Ovary (tissue), 7 donors: ENCODE measurements at regions not wholly inside any gene's neighbourhood (a gene's known extent, or its start where the extent isn't known, plus 50 kb on each side); places are given as distances from the start of the nearest gene placed in this dataset.

ENCODE experiments used
- DNase-seq, 5 donors: peaks; one replicate each; pipeline ENCODE4 v3.0.0-alpha.2; 2019 to 2020
- H3K27ac ChIP-seq, 2 donors: fragments of 200-600 bp; one replicate each; pipeline versions ENCODE4 v1.5.1 to v1.8.0; 2019 to 2022
- H3K27me3 ChIP-seq: fragments of 200-600 bp; one replicate; pipeline ENCODE4 v1.8.0; 2022
- H3K36me3 ChIP-seq: fragments of 200-600 bp; sonication (generic); one replicate; pipeline ENCODE4 v1.5.1; 2019
- H3K4me1 ChIP-seq: one replicate; pipeline ENCODE4 v1.8.1; 2013; ENCODE audit warnings: mild to moderate bottlenecking, moderate library complexity; ENCODE audit not compliant: insufficient read depth
- H3K4me3 ChIP-seq: fragments of 200-600 bp; sonication (generic); one replicate; pipeline ENCODE4 v1.5.1; 2017
- H3K9me3 ChIP-seq, 2 donors: fragments of 200-600 bp in 1 of 2; sonication (generic) in 1 of 2; one replicate each; pipeline versions ENCODE4 v1.5.1 to v1.8.1; 2013 to 2019; ENCODE audit warnings: mild to moderate bottlenecking in 1 of 2, moderate library complexity in 1 of 2
- EP300 ChIP-seq: sonication (generic); formaldehyde crosslinking; IDR thresholded peaks from one replicate; pipeline ENCODE4 v1.6.1; 2017; ENCODE audit warnings: antibody characterized with exemption
- POLR2A ChIP-seq: fragments of 450-650 bp; IDR thresholded peaks from one replicate; pipeline ENCODE4 v1.6.1; 2017; ENCODE audit warnings: antibody characterized with exemption, mild to moderate bottlenecking, moderate library complexity
- WGBS, 3 donors: extraction: QIAGEN DNeasy Blood & Tissue Kit in 1 of 3; methylation state at CpG; one replicate each; pipeline versions ENCODE4 v1.1.5 to v1.1.7; 2013 to 2017; 5-methylcytosine and 5-hydroxymethylcytosine counted together
- intact Hi-C, 4 donors: fragments of 100-400 bp; cut with DNase I; formaldehyde crosslinking; loops; one replicate each; pipeline versions ENCODE4 v1.11.0 to v1.15.1; 2022 to 2023
- TF ChIP-seq, protein P1 (sequence below), 3 donors: fragments of 450-650 bp in 2 of 3; fragments of 200-600 bp in 1 of 3; IDR thresholded peaks; one replicate each; pipeline versions ENCODE4 v1.5.1 to v1.8.0; 2016 to 2022; ENCODE audit warnings: antibody characterized with exemption in 3 of 3, mild to moderate bottlenecking in 1 of 3
- donor health status: DM: no; HTN: no; CAD: no; lungs with moderate emphysema.
- donor health status: DM: no; HTN: no; CAD: no.
- donor health status: Bipolar disorder and iron deficiency.
- donor health status: DM: no; HTN: no; CAD: no.
- donor health status: DM: yes; HTN: yes; CAD: no.

DNA sequence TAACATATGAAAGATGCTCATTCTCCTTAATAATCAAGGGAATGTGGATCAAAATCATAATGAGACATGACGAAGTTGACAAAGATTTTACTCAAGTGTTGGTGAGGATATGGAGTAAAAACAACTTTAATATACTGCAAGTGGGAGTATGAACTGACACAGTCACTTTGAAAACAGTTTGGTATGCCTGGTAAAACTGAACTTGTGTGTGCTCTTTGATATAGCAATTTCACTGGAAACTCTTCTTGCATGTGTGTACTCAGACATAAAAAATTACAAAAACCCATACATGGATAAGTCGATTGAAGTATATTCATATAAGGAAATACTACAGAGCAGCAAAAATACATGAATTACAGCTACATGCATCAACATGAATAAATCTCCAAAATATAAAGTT lies 182.5 kb downstream of the NFKBIZ start:
- H3K27ac ChIP-seq = no peak overlapping the region
- no peak overlapping the region for H3K4me3 ChIP-seq
- no peaks in the 10 kb centered on the region for H3K9me3 ChIP-seq
- 88 to 89% (median 89%) methylated on average over 2 of the region's 2 CpGs for WGBS, 3 donors
- no peaks in the 10 kb centered on the region for H3K27me3 ChIP-seq
- DNase-seq = no peak
- no peaks in the 10 kb centered on the region for H3K4me1 ChIP-seq
- H3K36me3 ChIP-seq = no peaks in the 10 kb centered on the region
- TF ChIP-seq, protein P1, sequence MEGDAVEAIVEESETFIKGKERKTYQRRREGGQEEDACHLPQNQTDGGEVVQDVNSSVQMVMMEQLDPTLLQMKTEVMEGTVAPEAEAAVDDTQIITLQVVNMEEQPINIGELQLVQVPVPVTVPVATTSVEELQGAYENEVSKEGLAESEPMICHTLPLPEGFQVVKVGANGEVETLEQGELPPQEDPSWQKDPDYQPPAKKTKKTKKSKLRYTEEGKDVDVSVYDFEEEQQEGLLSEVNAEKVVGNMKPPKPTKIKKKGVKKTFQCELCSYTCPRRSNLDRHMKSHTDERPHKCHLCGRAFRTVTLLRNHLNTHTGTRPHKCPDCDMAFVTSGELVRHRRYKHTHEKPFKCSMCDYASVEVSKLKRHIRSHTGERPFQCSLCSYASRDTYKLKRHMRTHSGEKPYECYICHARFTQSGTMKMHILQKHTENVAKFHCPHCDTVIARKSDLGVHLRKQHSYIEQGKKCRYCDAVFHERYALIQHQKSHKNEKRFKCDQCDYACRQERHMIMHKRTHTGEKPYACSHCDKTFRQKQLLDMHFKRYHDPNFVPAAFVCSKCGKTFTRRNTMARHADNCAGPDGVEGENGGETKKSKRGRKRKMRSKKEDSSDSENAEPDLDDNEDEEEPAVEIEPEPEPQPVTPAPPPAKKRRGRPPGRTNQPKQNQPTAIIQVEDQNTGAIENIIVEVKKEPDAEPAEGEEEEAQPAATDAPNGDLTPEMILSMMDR (IDR thresholded peaks at IDR 0.05) = no peak
- TF ChIP-seq EP300 (no peak), POLR2A (no peak)
- intact Hi-C loops = no loop called here

DNA sequence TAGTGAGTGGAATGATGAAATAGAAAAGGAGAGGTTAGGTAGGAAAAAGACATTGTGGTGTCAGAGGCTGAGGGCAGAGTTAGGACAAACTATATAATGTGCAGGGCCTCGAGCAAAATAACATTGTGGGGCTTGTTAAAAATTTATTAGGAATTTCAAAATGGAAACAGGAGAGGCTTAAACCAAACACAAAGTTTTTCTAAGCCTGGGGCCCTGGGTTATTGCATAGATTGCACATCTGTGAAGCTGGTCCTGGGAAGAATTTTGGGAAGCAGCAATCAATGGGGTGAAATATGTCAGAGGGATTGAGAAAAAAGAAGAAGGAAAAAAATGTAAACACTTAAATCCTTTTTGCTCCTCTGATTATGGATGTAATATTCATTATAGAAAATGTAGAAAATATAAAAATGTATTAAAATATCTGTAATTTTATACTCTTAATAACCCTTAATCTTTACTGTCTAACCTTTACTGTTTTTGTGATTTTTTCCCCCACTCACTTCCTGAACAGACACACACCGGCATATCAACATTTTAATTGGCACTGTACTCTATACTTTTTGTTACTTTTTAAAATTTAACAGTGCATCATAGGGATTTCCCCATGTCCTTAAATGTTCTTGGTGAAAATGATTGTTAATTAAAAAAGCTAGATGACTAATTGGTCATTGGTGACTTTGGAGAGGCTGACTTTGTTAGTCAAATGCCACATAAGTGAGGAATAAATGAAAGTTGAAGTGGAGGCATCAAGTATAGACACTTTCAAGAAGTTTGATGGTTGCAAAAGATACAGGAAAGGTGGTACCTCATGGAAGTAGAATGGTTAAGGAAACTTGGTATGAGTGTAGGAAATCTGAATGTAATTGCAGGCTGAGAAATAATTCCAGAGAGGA lies 183.4 kb downstream of the NFKBIZ start:
- no peaks in the 10 kb centered on the region for H3K9me3 ChIP-seq
- no peaks in the 10 kb centered on the region for H3K4me1 ChIP-seq
- no peak for TF ChIP-seq EP300
- TF ChIP-seq, protein P1 (IDR thresholded peaks at IDR 0.05) = no peak
- TF ChIP-seq POLR2A = no peak
- intact Hi-C loops = no loop called here
- no peaks in the 10 kb centered on the region for H3K36me3 ChIP-seq
- DNase-seq = no peak
- no peak overlapping the region for H3K27ac ChIP-seq
- WGBS, 3 donors = 72 to 75% (median 75%) methylated on average over 2 of the region's 2 CpGs
- H3K27me3 ChIP-seq = no peaks in the 10 kb centered on the region
- H3K4me3 ChIP-seq = no peak overlapping the region

DNA sequence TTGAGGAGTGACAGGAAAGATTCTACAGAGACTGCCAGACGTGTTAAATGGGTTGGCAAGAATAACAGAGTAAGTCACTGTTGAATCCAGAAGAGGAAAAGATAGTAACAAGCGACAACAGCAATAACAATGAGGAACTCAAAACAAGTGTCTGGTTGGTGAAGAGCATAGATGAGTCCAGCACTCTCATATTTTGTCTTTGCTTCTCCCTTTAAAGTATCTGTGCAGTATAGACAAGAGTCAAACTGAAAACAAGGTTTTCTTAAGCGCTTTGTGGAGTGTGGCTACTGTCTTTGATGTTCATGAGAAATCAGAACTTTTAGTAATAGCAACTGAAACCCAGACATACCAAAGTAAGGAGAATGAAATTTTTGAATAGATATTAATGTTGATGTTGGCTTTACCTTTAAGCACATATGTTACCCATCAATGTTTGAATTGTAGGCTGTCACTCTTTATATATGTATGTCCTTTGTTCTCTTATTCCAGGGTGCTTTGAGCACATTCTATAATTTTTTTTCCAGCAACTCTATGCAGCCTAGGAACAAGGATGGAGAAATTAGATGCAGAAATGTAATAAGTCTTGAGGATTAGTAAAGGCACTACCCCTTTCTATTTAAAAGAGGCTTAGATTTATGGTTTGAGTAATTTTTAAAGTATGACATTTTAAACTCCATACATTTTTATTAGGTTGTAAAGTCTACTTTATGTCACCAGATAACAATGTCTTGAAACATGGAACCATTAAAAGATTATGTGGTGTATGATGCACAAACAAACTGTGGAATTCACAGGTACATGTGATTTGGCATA lies 185.5 kb downstream of the NFKBIZ start:
- Histone ChIP-seq H3K4me3 (no peak overlapping the region), H3K27me3 (no peaks in the 10 kb centered on the region), H3K4me1 (no peaks in the 10 kb centered on the region), H3K27ac (no peak overlapping the region), H3K9me3 (no peaks in the 10 kb centered on the region), H3K36me3 (no peaks in the 10 kb centered on the region)
- no peak for DNase-seq
- TF ChIP-seq, protein P1 (IDR thresholded peaks at IDR 0.05) = no peak
- TF ChIP-seq EP300 = no peak
- TF ChIP-seq POLR2A = no peak
- intact Hi-C loops = no loop called here
- 77 to 83% (median 78%) methylated on average over 3 of the region's 3 CpGs for WGBS, 3 donors

DNA sequence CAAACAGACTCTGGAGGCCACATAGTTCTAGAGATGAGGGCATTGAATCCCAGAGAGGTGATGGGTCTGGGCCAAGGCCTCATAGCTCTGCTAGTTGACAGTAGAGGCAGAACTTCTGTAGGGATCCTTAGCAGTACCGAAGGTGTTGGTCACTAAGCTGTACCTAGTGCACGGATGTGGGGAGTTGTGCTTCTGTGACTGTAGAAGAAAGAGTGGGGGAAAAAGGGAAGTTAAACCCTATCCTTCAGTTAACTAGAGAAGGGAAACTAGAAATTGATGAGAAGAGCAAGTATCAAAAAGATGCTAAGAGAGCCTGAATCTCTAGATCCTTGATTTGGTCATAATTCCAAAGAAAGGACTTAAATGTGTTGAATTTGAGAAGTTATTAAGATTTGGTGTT lies 186.7 kb downstream of the NFKBIZ start:
- Histone ChIP-seq H3K36me3 (no peaks in the 10 kb centered on the region), H3K4me1 (no peaks in the 10 kb centered on the region), H3K4me3 (no peak overlapping the region), H3K27me3 (no peaks in the 10 kb centered on the region), H3K27ac (no peak overlapping the region), H3K9me3 (no peaks in the 10 kb centered on the region)
- DNase-seq = no peak
- TF ChIP-seq EP300 (no peak), POLR2A (no peak)
- TF ChIP-seq, protein P1 (IDR thresholded peaks at IDR 0.05) = no peak
- 92 to 96% (median 94%) methylated on average over 2 of the region's 2 CpGs for WGBS, 3 donors
- intact Hi-C loops = no loop called here
